ENCODE measurements at regions not wholly inside any gene's neighbourhood (a gene's known extent, or its start where the extent isn't known, plus 50 kb on each side); places are given as distances from the start of the nearest gene placed in this dataset.

DNA sequence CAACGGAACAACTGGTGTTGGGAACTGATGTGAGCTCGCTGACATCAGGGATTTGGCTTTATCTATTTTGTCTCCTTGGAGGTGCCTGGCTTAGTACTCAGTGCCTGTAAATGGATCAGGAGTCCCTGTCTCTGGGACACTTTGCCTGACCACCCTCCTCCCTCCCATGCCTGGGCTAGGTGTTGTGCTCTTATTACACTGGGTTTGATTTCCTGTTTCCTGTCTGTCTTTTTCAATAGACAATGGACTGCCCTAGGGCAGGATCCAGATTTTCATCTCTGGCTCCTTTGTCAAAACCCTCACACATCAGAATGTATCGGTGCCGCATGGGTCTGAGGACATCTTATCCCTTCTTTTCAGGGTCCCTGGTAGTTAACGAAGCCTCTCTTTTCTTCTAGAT is 223.6 kb upstream of the ASIC2 start:
- FAIRE-seq: no peak

DNA sequence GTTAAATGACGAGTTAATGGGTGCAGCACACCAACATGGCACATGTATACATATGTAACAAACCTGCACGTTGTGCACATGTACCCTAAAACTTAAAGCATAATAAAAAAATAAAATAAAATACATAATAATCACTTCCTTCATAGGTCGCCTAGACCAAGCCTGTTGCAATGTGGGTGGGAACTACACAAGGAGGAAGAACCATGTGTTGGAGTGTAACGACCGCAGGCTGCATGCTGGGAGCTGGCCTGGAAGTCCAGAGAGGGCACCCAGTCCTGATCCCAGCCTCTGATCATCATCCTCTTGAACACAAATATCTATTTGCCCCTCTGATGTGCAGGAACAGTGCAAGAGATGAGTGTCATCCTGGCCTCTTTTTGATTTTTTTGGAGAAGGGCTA is 224.7 kb upstream of the ASIC2 start:
- FAIRE-seq: no peak

DNA sequence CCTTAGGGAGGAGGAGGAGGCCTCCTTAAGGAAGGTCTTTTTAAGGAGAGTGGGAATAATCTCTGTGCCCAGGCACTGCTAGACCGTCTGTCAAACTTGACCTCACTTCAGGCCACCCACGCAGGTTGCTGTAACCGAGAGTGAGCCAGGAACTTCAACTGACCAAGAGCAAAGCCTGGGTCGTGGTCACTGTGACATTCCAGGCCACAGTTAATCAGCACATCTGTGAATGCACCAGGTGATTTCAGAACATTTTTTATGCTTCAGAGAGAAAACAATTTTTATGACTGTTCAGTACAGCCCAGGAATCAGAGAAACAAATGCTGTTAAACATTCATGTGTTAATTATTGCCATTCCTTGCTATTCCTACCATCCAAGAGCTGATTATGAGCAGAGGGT is 226.6 kb upstream of the ASIC2 start:
- FAIRE-seq: peak; percentile 95

DNA sequence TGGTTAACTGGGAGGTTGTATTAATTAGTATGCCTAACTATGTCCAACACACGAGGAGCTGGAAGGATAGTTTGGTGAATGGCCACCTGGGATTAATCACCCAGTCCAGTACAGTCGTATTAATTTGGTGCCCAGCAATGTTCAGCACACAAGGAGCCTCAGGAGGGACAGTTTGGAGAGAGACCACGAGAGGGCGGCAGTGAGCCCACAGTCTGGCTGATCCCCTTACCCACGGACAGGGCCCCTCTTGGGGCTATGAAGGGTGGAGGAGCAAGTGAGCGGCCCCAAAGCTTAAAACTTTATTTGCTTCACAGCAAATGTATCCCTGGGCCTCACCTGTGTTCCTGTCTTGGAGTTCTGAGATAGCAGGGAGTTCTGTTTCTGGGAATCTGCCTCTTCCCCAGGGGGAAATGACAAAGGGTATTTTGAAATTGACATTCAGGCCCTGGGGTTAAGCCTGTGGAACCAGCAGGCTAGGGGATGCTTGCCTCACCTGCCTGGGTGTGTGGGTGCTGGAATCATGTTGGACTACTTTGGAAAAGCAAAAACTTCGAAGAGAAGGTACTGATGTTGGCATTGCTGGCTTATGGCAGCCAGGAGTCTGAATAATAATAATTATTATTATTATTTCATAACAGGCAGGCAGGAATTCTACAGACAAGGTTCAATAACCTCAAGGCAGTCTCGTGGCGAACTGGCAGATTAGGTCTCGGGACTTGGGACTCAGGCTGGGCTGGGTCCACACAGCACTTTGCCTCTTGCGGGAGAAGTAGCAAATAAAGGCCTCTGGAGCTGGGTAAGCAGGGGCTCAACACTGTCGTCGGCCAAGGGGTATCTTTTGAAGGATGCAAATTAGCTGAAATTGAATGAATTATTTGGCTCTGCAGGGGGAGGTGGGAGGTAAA is 227.6 kb upstream of the ASIC2 start:
- no peak for FAIRE-seq

DNA sequence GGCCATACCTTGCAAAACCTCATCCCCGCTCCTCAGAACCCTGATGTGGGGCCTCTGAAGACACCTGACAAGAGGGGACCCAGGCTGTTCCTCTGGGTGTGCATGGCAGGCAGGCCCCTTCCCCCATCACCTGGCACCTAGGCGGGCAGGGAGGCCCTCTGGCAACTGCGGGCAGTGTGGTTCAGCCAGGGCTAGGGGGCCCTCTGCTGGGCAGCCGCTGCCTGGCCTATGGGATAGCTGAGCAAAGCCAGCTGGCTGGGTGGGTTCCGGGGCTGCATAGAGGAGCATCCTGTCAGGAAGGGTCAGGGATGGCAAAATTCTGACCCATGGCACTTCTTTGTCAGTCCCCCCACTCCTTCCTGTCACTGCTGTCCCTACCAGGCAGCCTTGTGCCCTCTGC is 228.7 kb upstream of the ASIC2 start:
- FAIRE-seq: no peak

DNA sequence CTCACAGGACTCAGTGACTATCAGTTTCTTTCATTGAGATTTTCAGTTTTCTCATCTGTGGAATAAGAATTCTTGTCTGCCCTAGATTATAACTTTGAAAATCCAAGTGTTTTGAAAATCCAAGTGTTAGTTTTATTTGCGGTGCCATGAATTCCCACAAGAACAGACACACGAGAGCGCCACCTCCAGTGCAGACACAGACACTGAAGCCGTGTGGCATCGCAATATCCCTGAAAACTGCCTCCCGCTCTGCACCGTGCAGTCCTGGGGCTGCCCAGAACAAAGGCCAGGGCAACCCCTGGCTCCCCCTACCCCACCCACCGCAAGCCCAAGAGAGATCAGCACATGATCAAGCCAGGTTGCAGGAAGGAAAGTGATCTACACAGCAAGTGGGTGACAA is 229.5 kb upstream of the ASIC2 start:
- FAIRE-seq: no peak

DNA sequence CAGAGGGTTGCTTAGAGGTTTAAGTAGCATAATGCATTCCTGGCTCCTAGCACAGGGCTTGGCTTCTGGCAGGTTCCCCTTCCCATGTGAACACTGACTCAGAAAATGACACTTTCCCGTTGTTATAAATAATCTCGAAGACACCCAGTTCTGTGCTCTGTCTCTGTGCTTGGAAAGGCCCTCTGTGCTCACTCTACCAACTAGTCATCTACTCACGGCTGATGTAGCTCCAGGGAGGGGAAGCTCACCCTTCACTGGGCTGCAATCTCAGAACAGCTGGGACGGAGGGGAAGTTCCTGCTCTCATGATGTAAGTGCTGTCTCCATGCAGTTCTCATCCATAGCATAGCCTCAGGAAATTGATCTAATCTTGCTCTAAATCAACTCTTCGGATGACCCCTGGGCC is 230.5 kb upstream of the ASIC2 start:
- no peak for FAIRE-seq

DNA sequence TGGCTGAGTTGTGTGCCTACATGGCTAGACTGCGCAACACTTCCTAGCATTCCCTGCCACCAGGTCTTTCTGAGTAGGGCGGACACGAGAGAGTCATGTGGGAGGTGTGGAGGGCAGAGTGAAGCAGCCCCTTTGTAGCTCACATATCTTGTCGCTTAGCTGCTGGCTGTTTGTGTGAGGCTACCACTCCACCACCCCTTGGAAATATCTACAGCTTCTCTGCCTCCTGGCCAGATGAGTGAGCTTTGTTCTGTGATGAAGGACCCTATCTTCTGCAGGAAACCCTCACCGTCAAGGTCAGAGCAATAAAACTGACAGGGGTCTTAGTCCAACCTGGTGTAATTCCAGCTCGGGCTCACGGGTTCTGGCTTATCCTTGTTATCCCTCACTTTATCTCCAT is 232.1 kb upstream of the ASIC2 start:
- FAIRE-seq: no peak

DNA sequence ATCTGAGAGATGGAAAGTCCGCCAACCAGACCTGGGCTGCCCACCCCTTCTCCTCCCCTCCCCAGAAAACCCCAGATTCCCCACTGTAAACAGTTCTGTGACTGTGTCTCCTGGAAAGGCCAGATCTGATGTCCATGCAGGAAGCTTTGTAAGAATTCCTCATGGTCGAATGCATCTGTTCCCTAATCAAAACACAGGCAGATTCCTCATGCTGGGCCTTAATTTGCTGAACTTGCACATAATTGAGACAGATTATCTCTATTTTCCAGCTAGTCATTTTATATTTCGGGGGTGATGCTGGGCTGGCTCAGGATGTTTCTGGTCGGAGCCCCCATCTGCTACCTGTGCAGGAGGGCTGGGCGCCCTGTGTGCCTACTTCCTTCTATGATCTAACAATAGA is 233.6 kb upstream of the ASIC2 start:
- FAIRE-seq: no peak

DNA sequence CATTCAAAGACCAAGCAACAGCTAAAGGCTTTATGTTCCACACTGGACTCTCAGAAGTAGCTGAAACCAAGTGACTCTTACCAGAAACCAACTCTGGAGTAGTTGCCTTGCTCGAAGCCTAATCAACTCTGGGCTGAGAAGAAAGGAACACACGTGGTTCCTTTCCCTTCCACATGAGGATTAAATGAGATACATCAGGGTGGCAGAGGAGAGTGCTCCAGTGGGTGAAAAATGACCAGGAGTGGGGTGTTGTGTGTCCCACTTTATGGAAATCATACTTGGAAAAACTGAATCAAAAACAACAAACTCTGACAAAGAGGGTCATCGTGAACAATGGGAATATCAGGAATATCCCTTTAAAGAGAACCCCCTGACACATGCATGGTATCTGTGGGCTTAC is 234.2 kb upstream of the ASIC2 start:
- FAIRE-seq: no peak

DNA sequence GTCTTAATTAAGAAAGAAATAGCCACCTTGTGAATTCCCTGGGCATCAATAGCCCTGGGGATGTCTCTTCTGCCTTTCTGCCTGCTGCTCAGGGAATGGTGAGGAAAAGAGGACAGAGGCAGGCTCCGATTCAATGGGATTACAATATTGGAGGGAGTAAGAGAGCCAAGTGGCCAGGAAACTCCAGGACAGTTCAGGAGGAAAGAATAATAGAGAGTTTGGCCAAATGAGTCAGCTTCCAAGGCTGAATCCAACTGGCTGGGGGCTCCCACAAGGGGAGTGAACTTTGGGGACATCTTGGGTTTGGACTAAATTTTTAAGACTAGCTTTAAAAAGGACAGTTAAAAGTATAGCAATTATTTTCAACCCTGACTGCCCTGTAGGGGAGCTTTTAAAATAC is 235.8 kb upstream of the ASIC2 start:
- FAIRE-seq: no peak

DNA sequence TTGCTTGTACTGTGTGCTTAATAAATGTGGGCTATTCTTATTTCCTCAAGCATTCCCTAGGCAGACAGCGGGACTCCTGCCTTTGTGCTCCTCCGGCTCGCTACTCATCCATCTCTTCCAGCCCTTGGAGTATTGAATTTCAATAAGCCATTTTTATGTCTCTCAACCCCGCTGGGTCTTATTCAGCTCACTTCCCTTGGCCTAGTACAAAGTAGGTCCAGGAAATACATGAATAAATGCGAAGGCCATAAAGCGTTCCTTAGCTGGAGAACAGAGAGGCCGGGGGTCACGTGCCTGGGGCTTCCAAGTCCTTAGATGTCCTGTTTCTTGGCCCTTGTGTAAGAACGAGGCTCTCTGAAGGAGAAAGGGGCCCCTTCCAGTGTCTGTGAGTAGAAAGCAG is 236.7 kb upstream of the ASIC2 start:
- no peak for FAIRE-seq

DNA sequence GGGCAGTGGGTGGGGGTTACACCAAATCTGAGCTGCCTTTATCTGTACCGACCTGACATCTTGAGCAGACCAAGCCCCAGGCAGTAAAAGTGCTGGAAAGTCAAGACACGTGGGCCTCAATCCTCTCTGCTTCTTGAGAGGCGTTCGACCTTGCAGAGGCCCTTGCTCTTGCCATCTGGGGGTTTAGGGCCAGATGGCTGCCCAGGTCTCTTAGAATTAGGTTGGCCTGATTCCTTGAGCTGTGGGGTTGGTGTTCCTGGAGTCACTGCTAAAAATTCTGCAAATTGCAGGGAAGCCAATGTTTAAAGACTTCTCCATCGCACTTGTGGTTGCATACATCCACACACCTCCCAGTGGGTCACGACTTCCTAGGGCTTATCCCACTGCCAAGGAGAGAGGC is 238.2 kb upstream of the ASIC2 start:
- no peak for FAIRE-seq

DNA sequence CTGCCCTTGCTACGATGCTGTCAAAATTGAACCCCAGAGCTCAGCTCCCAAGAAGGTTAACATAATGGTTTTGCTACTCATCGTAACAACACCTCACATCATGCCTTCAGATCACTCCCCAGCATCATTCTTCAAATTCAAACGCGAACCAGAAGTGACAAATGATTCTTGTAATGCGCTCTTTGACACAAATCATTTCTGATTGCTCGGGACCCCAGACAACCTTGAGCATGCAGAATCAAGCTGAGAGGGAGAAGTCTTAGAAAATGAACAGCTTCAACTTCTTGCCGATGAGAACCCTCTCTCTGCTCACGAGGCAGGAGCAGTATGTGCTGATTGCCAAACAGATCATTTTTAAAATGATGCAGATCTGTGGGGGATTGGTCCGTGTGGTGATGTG is 241.0 kb upstream of the ASIC2 start:
- no peak for FAIRE-seq

DNA sequence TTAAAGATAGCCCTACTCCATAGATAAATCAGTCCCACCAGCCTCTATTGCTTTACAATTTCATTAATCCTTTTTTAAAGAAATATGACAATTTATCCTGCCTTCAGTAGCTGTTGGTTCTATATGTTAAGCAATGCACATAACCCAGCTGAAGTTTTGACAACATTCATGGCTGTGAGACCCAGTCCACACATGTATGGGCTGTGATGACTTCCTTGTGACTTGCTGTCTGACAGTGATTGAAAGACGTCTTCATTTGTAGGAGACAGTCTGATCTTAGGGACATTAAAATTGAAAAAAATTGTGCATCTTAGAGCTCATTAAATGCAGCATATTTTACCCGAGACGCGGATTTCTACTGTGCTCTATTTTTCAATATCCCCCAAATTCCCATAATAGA is 252.0 kb upstream of the ASIC2 start:
- FAIRE-seq: no peak

DNA sequence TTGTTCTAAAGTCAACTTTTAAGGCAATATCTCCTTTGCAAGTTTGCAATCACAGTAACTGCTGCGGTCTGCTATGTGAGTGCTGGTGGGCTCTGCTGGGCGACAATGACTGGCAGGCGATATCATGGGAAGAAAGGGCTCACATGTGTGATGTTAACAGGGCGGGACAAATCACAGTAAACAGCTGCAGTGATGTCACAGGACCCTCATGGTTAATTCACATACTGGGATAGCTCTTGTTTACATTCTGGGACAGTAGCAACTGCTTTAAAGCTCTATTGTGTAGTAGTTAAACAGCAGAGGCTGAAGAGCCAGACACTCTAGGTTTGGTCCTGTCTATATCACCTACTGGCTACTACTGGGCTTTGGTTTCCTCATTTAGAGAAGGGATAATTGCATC is 257.2 kb upstream of the ASIC2 start:
- no peak for FAIRE-seq

DNA sequence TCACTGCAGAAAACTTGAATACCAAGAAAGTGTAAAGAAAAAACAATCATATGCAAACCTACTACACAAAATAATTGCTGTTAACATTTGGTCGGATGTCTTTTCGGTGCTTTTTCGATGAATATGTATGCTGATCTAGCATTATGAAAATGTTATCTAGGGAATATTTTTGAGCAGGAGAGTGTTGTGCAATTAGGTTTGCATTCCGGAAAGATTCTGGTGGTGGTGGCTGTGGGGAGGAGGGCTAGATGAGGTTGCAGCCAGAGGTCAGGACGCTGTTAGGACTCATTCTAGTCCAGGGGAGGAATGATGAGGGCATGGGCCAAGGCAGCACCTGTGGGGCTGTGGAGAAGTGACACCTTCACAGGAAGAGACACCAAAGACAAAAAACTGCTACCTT is 258.0 kb upstream of the ASIC2 start:
- no peak for FAIRE-seq

DNA sequence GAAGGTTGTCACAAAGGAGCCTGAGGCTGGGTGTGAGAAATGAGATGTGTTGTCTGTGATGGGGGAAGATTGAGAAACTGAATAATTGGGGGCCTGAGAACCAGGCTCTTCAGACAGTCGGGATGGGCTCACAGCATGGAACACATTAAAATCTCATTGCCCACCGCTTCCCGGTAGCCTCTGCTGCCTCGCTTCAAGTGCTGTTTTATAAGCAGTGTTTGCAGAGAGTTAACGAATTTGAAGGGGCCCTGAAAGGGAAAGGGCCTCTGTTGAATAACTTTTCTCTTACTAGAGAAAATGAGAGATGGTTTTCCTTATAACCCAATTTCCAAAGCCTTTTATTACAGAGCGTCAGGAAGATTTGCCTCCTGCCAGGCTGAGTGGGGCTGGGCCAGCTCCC is 258.8 kb upstream of the ASIC2 start:
- FAIRE-seq: no peak

DNA sequence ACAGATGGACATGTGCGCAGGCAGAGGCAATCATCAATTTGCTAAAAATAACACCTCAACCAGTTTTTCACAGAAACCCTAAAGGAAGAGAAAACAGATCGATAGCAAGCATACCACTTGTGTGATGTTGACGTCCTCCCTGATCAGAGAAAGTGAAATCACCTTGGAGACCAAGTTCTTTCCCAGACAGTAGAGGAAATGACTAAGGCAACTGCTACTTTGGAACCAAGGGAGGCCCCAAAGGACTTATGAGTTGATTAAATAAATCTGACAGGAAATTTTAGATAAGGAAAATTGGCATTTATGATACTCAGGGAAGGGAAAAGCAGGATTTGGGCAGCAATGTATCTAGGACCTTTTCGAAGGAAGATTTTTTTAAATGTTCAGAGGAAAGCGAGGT is 267.1 kb upstream of the ASIC2 start:
- no peak for FAIRE-seq

DNA sequence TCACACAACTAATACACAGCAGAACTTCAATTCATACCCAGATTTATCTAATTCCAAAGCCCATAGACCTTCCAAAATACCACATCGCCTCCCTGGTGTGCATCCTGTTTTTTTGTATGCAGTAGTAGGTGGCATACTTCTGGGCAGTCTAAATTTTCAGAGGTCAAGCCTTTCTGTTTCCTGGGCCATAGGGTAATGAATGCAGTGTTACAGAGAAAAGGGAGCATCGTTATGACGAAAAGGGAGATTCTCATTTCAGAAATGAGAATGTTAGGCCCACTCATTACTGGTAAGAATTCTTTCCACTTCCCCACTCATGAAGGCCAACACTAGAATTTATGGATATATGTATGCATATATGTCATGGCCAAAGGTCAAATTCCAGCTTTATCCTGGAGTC is 267.8 kb upstream of the ASIC2 start:
- no peak for FAIRE-seq

DNA sequence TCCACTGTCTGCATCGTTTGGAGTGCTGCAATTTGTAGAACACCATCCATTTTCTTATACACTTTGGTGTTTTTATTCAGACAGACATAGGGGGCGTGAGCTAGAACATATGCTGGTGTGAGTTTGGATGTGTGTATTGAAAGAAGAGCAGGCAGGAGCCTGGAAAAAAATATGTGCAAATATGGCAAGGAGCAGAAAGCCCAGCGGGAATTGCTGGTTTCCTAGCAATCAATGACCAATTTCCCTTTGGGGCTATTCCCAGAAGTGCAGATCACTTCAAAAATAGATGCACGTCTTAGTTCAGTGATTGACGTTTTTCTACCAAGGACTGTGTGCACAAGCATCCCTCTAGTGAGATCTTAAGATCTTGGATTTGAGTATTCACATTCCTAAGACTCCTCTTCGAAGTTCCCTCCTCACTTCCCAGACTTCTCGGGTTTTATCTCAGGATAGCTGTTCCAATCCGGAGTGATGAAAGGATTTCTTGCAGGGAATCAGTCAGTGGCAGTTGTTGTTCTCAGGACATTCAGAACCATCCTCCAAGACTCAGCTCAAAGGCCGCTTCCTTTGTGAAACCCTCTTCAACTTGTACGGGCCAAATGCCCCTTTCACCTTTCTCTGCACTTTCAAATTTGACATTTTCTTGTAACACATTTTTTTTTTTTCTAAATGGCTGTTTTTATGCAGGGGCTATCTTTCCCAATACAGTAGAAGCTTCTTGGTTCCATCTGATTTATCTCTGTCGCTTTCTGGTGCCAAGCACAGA is 268.7 kb upstream of the ASIC2 start:
- FAIRE-seq: no peak

DNA sequence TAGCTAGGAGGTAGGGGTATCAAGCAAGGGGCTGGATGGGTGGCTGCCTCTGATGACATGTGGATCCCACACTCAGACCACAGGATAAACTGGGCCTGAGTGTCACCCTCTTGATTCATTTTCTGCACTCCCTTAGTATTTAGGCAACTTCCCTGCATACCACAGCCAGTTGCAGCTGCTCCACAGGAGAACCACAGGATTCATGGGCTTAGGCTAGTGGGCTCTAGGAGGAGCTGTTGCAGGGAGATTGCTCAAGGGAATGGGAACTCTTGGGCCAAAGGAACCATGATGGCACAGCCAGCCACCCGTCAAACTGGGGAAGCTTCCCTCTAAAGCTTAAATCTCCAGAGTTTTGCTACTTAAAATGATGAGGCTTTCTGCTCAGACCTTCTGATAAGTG is 269.7 kb upstream of the ASIC2 start:
- no peak for FAIRE-seq

DNA sequence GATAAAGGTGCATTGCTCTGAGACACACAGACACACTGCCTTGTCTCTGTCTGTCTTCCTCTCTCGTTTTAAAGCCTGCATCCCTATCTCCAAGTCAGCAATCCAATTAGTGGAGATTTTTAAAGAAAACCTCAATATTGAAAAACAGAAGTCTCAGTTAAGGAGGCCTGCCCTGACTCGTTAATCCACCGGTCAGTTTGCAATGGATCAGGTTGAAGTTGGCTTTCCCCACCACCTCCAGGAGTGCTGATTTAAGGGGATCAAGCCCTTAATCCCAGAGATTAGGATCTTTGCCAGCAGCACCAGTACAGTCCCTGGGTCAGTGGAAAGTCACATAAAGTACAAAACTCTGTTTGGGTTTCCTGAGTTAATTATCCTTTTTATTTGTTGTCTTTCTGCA is 271.1 kb upstream of the ASIC2 start:
- no peak for FAIRE-seq

DNA sequence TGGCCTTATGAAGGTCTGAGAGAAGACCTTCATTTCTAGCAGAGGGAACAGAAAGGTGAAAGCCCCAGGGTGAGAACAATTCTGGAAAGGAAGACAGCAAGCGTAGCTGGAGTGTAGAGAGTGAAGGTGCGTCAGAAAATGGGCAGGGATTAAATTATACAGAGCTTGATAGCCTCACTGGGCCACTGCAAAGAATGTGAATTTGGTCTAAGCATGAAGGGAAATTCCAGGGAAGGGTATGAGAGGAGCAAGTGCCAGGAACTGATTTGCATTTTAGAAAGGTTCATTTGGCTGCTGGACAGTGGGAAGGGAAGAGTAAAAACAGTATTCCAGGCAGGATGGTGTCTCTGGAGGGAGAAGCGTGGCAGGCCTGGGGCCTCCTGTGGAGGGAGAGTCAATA is 274.1 kb upstream of the ASIC2 start:
- no peak for FAIRE-seq
